ENCODE measurements at regions not wholly inside any gene's neighbourhood (a gene's known extent, or its start where the extent isn't known, plus 50 kb on each side); places are given as distances from the start of the nearest gene placed in this dataset.

GRCh38 chr2:215693193-215693998 lies 257.5 kb upstream of the FN1 start (continued):
- TF ChIP-seq USF1 (IDR thresholded peaks at IDR 0.05; ENCODE audit: borderline replicate concordance, low read depth) (no peak), EP300 (IDR thresholded peaks at IDR 0.05; ENCODE audit: borderline replicate concordance in 1 of 2, low read depth in 1 of 2, low read length in 1 of 2) (peak in 1 of 2 experiments; percentile 96; a peak in 3 of 4 replicates), SIN3A (IDR thresholded peaks at IDR 0.05; ENCODE audit: borderline replicate concordance, low read depth, low read length) (no peak), REST (IDR thresholded peaks at IDR 0.05; ENCODE audit: low read depth, low read length) (no peak), TAF1 (IDR thresholded peaks at IDR 0.05; ENCODE audit: borderline replicate concordance, low read depth, low read length) (0 out of 2 replicates have a peak, but pooled peaks have one; percentile 12)

- ChIA-PET CTCF (no interaction called here), POLR2A (interaction anchor here (0.6 kb wide), 1 partner anchor 58 kb away, joined by 3 read pairs; no protein-coding TSS in a partner anchor)
- TF ChIP-seq ELF1 (IDR thresholded peaks at IDR 0.05) = no peak
- no peak for TF ChIP-seq EZH2phosphoT487 (IDR thresholded peaks at IDR 0.05; ENCODE audit: borderline replicate concordance, low read depth)
- TF ChIP-seq MXI1 (IDR thresholded peaks at IDR 0.05; ENCODE audit: low read depth, low read length) = no peak
- no peak for TF ChIP-seq RFX5 (IDR thresholded peaks at IDR 0.05; ENCODE audit: low read length)
- no peak for TF ChIP-seq USF2 (IDR thresholded peaks at IDR 0.05; ENCODE audit: borderline replicate concordance, low read depth, low read length)
- TF ChIP-seq RAD21 (IDR thresholded peaks at IDR 0.05; ENCODE audit: low read length) = no peak
- TF ChIP-seq GATA2 (CRISPR knock-in tag; IDR thresholded peaks at IDR 0.05) = no peak
- TF ChIP-seq PBX3 (IDR thresholded peaks at IDR 0.05) = peak; percentile 35; the same call in 1 of the 2 replicates
- TF ChIP-seq YY1 (IDR thresholded peaks at IDR 0.05; ENCODE audit: low read depth) = peak; percentile 22; the same call in 1 of the 2 replicates
- peak; percentile 61; the same call in 1 of the 2 replicates for TF ChIP-seq TEAD4 (IDR thresholded peaks at IDR 0.05; ENCODE audit: borderline replicate concordance, insufficient read depth)
- TF ChIP-seq FOXM1 (IDR thresholded peaks at IDR 0.05; ENCODE audit: low read depth) = no peak
- TF ChIP-seq FOXJ3 (CRISPR knock-in tag; IDR thresholded peaks at IDR 0.05) = no peak
- no peak for TF ChIP-seq FOSL2 (IDR thresholded peaks at IDR 0.05; ENCODE audit: borderline replicate concordance, low read depth)
- peak; percentile 58 for TF ChIP-seq JUND (IDR thresholded peaks at IDR 0.05)
- TF ChIP-seq NRF1 (IDR thresholded peaks at IDR 0.05; ENCODE audit: low read depth, low read length) = no peak
- TF ChIP-seq MEF2A (IDR thresholded peaks at IDR 0.05; ENCODE audit: borderline replicate concordance, low read depth) = no peak
- no peak for TF ChIP-seq RCOR1 (IDR thresholded peaks at IDR 0.05; ENCODE audit: low read length)
- TF ChIP-seq CHD2 (IDR thresholded peaks at IDR 0.05; ENCODE audit: low read length, partially characterized antibody) = no peak
- no peak for TF ChIP-seq USF1 (IDR thresholded peaks at IDR 0.05; ENCODE audit: borderline replicate concordance, low read depth)
These were observed 256.7 kb upstream of the FN1 start for GRCh38 chr2:215692387-215693079.

More at GRCh38 chr2:215692387-215693079, 256.7 kb upstream of the FN1 start:
- Histone ChIP-seq H2AFZ (ENCODE audit: low read depth) (no peak overlapping the region), H3K9me2 (no peaks in the 10 kb centered on the region), H3K27ac (ENCODE audit: low read depth in 2 of 2, low read length in 1 of 2) (peak overlapping the region; percentile 62 to 96; a peak in 3 of 4 replicates), H3K79me2 (ENCODE audit: insufficient read depth) (no peaks in the 10 kb centered on the region), H3K9ac (peak overlapping the region; percentile 35), H3K36me3 (replicated peaks in 1 of 2; ENCODE audit: control insufficient read depth in 1 of 2, insufficient read depth in 2 of 2, low read length in 1 of 2) (no peaks in the 10 kb centered on the region), H4K20me1 (ENCODE audit: insufficient read depth) (no peaks in the 10 kb centered on the region), H3F3A (replicated peaks; ENCODE audit: insufficient read depth) (peaks cover 34% of the 10 kb centered on the region), H3K4me3 (ENCODE audit: low read depth in 2 of 2, low read length in 1 of 2) (no peak overlapping the region), H3K9me3 (peaks cover under 1% of the 10 kb centered on the region; the same call in 1 of the 2 replicates), H3K27me3 (ENCODE audit: insufficient read depth) (no peaks in the 10 kb centered on the region), H3K4me2 (peak overlapping the region; percentile 45; the same call in 1 of the 2 replicates), H3K4me1 (ENCODE audit: control insufficient read depth in 1 of 2, insufficient read depth in 2 of 2, low read depth in 1 of 2, low read length in 1 of 2) (peaks cover 0 to 40% of the 10 kb centered on the region in 2 experiments; a peak in 3 of 4 replicates)
- DNase-seq = no peak
- WGBS (ENCODE audit: low lambda C conversion rate) = 86% methylated on average over 1 of the region's 1 CpG

Measured in SK-N-SH (cell line).